GM23338 (cell line): ENCODE measurements at regions not wholly inside any gene's neighbourhood (a gene's known extent, or its start where the extent isn't known, plus 50 kb on each side); places are given as distances from the start of the nearest gene placed in this dataset.

ENCODE experiments used
- CTCF ChIP-seq, 2 experiments: fragments of 200-600 bp in 1 of 2; sonication (generic) in 1 of 2; conservative IDR thresholded peaks; 2 replicates each; pipeline versions ENCODE4 v1.5.1 to v1.6.1; 2016 to 2017; ENCODE audit warnings: antibody characterized with exemption in 2 of 2, low read depth in 2 of 2, mild to moderate bottlenecking in 2 of 2, moderate library complexity in 1 of 2
- EZH2 ChIP-seq: fragments of 200-600 bp; sonication (generic); IDR thresholded peaks from one replicate; pipeline ENCODE4 v1.8.0; 2017; ENCODE audit warnings: antibody characterized with exemption, mild to moderate bottlenecking, low read depth; ENCODE audit not compliant: unreplicated experiment
- TF ChIP-seq, protein P1 (sequence below): IDR thresholded peaks from one replicate; pipeline ENCODE4 v1.6.1; 2018; ENCODE audit warnings: antibody characterized with exemption; ENCODE audit not compliant: unreplicated experiment

DNA sequence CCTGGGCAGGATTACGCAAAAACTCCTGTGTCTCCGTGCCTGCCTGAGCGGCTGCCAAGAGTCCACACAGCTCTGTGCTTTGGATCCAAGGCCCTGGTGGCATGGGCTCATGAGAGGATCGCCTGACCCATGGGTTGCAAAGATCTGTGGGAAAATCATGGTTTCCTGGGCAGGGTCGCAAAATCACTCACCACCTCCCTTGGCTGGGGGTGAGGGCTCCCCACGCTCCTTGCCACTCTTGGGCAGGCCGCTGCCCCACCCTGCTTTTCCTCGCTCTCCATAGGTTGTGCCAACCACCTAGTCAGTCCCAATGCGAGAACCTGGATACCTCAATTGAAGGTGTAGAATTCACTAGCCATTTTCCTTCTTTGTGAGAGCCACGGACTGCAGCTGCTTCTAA is 66.5 kb upstream of the MAGEB18 start:
- TF ChIP-seq, protein P1, sequence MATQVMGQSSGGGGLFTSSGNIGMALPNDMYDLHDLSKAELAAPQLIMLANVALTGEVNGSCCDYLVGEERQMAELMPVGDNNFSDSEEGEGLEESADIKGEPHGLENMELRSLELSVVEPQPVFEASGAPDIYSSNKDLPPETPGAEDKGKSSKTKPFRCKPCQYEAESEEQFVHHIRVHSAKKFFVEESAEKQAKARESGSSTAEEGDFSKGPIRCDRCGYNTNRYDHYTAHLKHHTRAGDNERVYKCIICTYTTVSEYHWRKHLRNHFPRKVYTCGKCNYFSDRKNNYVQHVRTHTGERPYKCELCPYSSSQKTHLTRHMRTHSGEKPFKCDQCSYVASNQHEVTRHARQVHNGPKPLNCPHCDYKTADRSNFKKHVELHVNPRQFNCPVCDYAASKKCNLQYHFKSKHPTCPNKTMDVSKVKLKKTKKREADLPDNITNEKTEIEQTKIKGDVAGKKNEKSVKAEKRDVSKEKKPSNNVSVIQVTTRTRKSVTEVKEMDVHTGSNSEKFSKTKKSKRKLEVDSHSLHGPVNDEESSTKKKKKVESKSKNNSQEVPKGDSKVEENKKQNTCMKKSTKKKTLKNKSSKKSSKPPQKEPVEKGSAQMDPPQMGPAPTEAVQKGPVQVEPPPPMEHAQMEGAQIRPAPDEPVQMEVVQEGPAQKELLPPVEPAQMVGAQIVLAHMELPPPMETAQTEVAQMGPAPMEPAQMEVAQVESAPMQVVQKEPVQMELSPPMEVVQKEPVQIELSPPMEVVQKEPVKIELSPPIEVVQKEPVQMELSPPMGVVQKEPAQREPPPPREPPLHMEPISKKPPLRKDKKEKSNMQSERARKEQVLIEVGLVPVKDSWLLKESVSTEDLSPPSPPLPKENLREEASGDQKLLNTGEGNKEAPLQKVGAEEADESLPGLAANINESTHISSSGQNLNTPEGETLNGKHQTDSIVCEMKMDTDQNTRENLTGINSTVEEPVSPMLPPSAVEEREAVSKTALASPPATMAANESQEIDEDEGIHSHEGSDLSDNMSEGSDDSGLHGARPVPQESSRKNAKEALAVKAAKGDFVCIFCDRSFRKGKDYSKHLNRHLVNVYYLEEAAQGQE: no peak
- no peak for TF ChIP-seq CTCF (conservative IDR thresholded peaks at IDR 0.05; ENCODE audit: low read depth in 2 of 2)
- TF ChIP-seq EZH2: no peak
